HG02870 (cell line): ENCODE measurements at regions not wholly inside any gene's neighbourhood (a gene's known extent, or its start where the extent isn't known, plus 50 kb on each side); places are given as distances from the start of the nearest gene placed in this dataset.
"Not testable (repeated sequence)": the region's sequence is repeated elsewhere in the genome, so short reads cannot be mapped to it uniquely, and the experiment has no call there.

Experiments used
- ATAC-seq: cut with Tn5 transposase; IDR thresholded peaks from one replicate; pipeline ENCODE4 v1.9.1; 2021; ENCODE audit warnings: mild to moderate bottlenecking, moderate library complexity; ENCODE audit not compliant: unreplicated experiment

DNA sequence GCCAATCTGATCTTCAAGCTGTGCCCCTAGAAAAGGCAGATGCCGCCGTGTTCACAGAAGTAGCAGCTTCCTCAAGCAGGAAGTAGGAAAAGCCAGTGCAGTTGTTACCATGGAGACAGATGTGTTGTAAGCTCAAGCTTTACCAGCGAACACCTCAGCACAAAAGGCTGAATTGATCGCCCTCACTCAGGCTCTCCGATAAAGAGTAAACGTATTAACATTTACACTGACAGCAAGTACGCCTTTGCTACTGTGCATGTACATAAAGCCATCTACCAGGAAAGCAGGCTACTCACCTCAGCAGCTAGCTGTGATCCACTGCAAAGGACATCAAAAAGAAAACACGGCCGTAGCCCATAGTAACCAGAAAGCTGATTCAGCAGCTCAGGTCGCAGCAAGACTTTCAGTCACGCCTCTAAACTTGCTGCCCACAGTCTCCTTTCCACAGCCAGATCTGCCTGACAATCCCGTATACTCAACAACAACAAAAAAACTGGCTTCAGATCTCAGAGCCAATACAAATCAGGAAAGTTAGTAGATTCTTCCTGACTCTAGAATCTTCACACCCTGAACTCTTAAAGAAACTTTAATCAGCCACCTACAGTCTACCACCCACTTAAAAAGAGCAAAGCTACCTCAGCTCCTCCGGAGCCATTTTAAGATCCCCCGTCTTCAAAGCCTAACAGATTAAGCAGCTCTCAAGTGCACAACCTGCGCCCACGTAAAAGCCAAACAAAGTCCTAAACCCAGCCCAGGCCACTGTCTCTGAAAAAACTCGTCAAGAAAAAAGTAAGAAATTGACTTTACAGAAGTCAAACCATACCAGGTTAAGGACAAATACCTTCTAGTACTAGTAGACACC is 160.0 kb downstream of the DEFB131A start:
- ATAC-seq, result not testable (repeated sequence)

DNA sequence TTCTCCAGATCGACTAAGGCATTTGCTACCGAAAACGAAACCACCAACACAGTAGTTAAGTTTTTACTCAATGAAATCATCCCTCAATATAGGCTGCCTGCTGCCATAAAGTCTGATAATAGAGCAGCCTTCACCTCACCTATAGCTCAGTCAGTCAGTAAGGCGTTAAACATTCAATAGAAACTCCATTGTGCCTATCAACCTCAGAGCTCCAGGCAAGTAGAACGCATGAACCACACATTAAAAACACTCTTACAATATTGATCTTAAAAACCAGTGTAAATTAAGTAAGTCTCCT is 160.6 kb downstream of the DEFB131A start:
- not testable (repeated sequence) for ATAC-seq

- ATAC-seq, result no peak
Observed at GRCh38 chr4:9608300-9608699, 164.1 kb downstream of the DEFB131A start.

DNA sequence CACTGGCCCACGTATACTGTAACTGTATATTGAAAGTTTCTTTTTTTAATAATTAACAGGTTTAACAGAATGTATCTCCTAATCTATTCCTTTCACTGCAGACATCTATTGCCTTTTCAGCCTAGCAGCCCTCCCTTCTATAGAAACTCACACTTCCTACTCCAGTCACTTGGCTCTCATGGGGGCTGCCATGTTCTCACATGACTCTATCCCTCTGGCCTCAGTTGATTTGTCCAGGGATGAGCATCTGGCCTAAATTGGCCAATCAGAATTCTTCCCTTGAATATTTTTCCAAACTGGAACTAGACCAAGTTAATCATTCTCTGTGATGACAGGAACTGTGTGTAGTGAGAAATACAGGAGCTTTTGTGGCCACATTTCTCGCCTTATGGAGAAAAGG is 166.1 kb downstream of the DEFB131A start:
- not testable (repeated sequence) for ATAC-seq

DNA sequence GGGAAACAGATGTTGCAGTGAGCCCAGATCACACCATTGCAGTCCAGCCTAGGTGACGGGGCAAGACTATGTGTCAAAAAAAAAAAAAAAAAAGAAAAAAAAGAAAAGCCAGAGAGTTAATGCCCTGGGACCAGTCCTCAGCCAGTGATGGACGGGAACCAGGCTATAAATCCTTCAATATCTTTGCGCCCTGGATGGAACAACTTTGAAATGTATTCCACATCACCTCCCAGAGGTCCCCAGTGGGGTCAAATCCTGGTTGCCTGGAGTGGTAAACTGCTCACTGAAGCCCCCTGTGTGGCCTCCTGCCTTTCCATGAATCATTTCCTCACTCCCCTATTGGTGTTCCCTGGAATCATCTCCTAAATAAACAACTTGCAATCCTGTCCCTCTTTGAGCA is 166.9 kb downstream of the DEFB131A start:
- no peak for ATAC-seq

- ATAC-seq, result not testable (repeated sequence)
Observed at GRCh38 chr4:9636411-9636810, 145.0 kb upstream of the DRD5 start.

- ATAC-seq, result not testable (repeated sequence)
Observed at GRCh38 chr4:9659678-9660077, 121.8 kb upstream of the DRD5 start.

DNA sequence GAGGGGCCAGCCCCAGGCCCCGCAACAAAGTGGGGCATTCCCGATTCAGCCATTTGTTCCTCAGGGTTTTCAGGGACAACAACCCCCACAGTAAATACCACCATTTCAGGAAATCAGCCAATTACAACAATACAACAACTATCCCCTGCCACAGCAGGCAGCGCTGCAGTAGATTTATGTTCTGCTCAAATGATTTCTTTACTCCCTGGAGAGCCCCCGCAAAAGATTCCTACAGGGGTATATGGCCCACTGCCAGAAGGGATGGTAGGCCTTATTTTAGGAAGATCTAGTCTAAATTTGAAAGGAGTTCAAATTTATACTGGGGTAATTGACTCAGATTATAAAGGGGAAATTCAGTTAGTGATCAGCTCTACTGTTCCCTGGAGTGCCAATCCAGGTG is 120.5 kb upstream of the DRD5 start:
- not testable (repeated sequence) for ATAC-seq

DNA sequence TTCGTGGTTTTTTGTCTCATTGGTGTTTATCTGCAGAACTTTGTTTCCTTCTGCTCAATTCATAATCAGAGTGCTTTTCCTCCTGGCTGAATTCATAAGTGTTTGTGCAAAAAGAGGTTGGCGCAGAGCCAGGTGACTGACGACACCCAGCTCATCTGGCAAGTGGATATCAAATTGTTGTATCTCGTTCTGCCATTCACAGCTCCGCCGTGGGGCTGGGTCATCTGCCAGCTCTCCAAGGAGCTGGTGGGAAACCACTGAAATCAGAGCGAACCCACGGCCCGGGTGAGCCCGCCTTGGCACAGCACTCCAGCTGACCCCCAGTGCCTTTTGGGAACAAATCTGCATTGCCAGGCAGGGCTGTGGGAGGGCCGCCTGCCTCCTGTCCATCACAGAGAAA is 110.7 kb upstream of the DRD5 start:
- ATAC-seq, result not testable (repeated sequence)

GRCh38 chr4:9677357-9677756 is 104.1 kb upstream of the DRD5 start:
- ATAC-seq, result not testable (repeated sequence)

DNA sequence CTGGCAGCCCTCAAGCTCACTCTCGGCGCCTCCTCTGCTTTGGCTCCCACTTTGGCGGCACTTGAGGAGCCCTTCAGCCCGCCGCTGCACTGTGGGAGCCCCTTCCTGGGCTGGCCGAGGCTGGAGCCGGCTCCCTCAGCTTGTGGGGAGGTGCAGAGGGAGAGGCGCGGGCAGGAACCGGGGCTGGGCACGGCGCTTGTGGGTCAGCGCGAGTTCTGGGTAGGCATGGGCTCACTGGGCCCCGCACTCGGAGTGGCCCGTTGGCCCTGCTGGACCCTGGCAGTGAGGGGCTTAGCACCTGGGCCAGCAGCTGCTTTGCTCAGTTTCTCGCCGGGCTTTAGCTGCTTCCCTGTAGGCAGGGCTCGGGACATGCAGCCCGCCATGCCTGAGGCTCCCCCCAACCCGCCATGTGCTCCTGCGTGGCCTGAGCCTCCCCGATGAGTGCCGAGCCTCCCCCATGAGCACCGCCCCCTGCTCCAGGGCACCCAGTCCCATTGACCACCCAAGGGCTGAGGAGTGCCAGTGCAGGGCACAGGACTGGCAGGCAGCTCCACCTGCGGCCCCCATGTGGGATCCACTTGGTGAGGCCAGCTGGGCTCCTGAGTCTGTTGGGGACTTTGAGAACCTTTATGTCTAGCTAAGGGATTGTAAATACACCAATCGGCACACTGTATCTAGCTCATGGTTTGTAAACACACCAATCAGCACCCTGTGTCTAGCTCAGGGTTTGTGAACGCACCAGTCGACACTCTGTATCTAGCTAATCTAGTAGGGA is 101.5 kb upstream of the DRD5 start:
- ATAC-seq, result no peak

DNA sequence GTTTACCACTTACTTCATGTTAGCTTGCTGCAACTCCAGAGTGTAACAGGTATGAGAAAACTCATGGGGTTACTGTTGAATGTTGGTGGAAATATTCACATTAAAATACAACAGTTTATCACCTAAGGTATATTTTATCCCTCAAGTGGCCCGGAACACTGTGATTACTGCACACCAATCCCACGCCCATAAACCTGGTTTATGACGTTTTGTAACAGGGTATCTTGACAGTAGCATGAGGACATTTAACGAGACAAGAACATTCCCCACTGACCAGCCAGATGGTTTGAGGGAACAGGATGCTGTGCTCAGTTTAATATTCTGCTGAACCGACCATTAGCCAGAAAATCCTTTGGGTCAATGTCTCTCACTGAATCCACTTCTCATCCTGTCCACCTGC is 98.3 kb upstream of the DRD5 start:
- not testable (repeated sequence) for ATAC-seq

DNA sequence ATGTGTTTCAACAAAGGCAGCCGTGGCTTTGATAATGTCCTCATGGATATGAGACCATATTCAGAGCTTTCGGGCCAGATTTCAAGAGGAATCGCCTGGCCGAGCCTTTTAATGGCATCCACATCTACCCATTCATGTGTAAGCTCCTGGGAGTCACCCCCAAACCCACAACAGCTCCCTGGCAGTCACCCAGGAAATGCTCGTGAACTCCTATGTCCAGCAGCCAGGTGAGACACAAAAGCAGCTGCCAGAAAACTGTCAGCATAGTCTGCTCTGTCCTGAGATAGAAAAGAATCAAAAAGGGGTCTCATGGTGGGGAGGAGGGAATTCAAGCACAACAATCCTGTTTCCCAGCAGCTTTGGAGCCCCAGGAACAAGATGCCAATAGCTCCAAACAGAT is 96.4 kb upstream of the DRD5 start:
- not testable (repeated sequence) for ATAC-seq

GRCh38 chr4:9685692-9686091 is 95.7 kb upstream of the DRD5 start:
- ATAC-seq, result no peak

DNA sequence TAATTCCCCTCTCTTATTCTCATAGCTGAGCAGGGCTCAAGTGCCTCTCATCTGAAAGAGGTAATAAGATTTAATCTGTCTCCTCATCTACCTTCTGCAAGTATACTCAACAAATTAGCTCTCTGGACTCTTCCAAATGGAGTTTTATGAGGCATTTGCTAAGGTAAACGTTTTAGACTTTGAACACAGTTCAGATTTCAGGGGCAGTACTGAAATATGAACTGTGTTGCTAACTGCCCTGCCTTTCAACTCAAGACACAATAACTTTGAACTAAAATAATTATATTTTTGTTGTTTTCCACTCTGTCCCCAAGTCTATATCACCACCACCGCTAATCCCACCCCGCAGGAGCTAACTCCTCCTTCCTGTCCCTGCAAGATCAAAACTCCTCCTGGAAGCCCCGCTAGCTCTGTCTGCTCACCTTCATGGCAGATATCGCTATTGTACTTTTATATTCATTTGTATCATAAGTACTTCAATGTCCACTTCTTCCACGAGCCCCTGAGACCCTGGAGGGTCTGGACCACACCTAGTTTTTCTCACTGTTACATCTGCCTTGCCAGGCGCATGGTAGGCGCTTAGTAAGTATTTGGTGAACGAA is 90.7 kb upstream of the DRD5 start:
- not testable (repeated sequence) for ATAC-seq

DNA sequence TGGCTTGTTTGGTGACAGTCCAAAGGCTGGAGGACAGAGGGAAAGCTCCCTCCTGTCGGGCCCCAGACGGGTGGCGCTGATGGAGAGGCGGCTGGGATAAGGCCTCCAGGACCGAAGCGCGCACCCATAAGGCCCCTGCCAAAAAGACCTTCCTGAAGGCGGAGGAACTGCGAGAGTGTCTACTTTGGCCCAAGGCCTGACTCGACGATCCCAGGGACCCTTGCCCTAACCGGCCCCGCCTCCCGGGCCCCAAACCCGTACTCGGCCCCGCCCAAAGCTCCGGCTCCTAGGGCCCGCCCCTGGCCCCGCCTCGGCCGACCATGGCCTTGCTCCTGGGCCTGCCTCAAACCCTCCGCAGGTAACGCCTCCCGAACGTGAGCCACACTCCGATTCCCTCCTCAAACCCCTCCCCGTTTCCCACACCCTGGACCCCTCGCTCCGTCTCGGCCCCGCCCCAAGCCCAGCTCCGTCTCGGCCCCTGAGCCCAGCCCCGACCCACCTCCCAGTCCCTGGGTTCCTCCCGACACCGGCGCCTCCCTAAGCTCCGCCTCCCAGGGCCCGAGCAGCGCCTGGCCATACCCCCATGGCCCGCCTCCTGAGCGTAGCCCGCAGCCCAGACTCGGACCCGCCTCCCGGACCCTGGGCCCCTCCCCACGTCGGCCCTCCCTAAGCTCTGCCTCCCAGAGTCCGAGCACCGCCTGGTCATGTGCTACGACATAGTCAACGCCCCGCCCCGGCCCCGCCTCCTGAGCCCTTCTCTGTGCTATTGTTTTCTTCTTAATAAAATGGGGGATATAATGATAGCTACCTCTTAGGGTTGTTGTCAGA is 90.0 kb upstream of the DRD5 start:
- peak; percentile 100 for ATAC-seq

- ATAC-seq, result not testable (repeated sequence)
Observed at GRCh38 chr4:9692791-9693491, 88.5 kb upstream of the DRD5 start.

DNA sequence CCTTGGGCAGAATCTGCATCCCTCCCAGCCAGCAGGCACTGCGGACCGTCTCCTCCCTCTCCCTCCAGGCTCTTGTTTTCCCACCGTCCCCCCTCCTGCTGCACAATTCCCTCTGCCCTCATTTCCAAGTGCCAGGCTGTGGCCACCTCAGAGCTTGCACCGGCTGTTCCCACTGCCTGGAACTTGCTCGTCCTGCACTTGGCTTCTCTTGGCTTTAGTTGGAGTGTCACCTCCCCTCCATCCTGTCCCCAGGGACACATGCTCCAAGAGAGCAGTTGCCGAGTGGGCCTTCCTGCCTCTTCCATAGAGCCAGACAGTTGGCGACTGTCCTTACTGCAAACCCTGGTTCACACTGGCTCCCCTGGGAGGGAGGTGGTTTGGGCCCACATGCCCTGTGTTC is 87.0 kb upstream of the DRD5 start:
- ATAC-seq, result not testable (repeated sequence)

- ATAC-seq, result not testable (repeated sequence)
Observed at GRCh38 chr4:9695994-9696393, 85.4 kb upstream of the DRD5 start.

DNA sequence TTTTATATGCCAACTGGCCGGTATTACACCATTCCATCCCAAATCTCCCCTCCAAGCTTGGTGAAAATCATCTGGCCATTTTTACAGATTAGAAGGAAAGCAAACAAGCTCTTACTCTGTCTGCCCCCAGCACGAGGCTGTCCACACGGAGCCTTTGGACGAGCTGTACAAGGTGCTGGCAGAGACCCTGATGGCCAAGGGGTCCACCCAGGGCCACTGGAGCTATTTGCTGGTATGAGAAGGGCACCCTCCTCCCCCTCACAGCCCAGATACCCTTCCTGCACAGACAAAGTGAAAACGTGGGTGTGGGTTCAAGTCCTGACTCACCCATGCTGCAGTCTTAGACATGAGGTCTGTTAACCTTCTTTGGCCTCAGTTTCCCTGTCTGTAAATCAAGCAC is 84.9 kb upstream of the DRD5 start:
- ATAC-seq, result not testable (repeated sequence)
